ENCODE measurements at regions not wholly inside any gene's neighbourhood (a gene's known extent, or its start where the extent isn't known, plus 50 kb on each side); places are given as distances from the start of the nearest gene placed in this dataset.
"Not testable (repeated sequence)": the region's sequence is repeated elsewhere in the genome, so short reads cannot be mapped to it uniquely, and the experiment has no call there.

- DNase-seq (ENCODE audit: low read depth): no peak
Measured at GRCh38 chr7:124247691-124248090, 214.8 kb upstream of the TMEM229A start.

- DNase-seq (ENCODE audit: low read depth): no peak
Measured at GRCh38 chr7:124246262-124246863, 213.5 kb upstream of the TMEM229A start.

- not testable (repeated sequence) for DNase-seq (ENCODE audit: low read depth)
Measured at GRCh38 chr7:124244469-124244868, 211.6 kb upstream of the TMEM229A start.

GRCh38 chr7:124219681-124220080 lies 186.8 kb upstream of the TMEM229A start:
- no peak for DNase-seq (ENCODE audit: low read depth)

GRCh38 chr7:124208642-124209041 lies 175.8 kb upstream of the TMEM229A start:
- no peak for DNase-seq (ENCODE audit: low read depth)

GRCh38 chr7:124208173-124208572 lies 175.3 kb upstream of the TMEM229A start:
- DNase-seq (ENCODE audit: low read depth): no peak

- DNase-seq (ENCODE audit: low read depth): no peak
Measured at GRCh38 chr7:124205526-124205925, 172.7 kb upstream of the TMEM229A start.

GRCh38 chr7:124202546-124202945 lies 169.7 kb upstream of the TMEM229A start:
- no peak for DNase-seq (ENCODE audit: low read depth)

GRCh38 chr7:124201768-124202349 lies 169.0 kb upstream of the TMEM229A start:
- no peak for DNase-seq (ENCODE audit: low read depth)

- no peak for DNase-seq (ENCODE audit: low read depth)
Measured at GRCh38 chr7:124196519-124196918, 163.7 kb upstream of the TMEM229A start.

- no peak for DNase-seq (ENCODE audit: low read depth)
Measured at GRCh38 chr7:124192885-124193284, 160.0 kb upstream of the TMEM229A start.

- no peak for DNase-seq (ENCODE audit: low read depth)
Measured at GRCh38 chr7:124191713-124192112, 158.8 kb upstream of the TMEM229A start.

GRCh38 chr7:124191030-124191429 lies 158.2 kb upstream of the TMEM229A start:
- no peak for DNase-seq (ENCODE audit: low read depth)

GRCh38 chr7:124188576-124188975 lies 155.7 kb upstream of the TMEM229A start:
- DNase-seq (ENCODE audit: low read depth): no peak

GRCh38 chr7:124187962-124188361 lies 155.1 kb upstream of the TMEM229A start:
- no peak for DNase-seq (ENCODE audit: low read depth)

GRCh38 chr7:124183649-124184048 lies 150.8 kb upstream of the TMEM229A start:
- DNase-seq (ENCODE audit: low read depth): no peak

GRCh38 chr7:124179641-124180040 lies 146.8 kb upstream of the TMEM229A start:
- no peak for DNase-seq (ENCODE audit: low read depth)

- DNase-seq (ENCODE audit: low read depth): no peak
Measured at GRCh38 chr7:124177891-124178290, 145.0 kb upstream of the TMEM229A start.

- DNase-seq (ENCODE audit: low read depth): not testable (repeated sequence)
Measured at GRCh38 chr7:124171812-124172211, 138.9 kb upstream of the TMEM229A start.

- no peak for DNase-seq (ENCODE audit: low read depth)
Measured at GRCh38 chr7:124171068-124171467, 138.2 kb upstream of the TMEM229A start.

- DNase-seq (ENCODE audit: low read depth): no peak
Measured at GRCh38 chr7:124168616-124169015, 135.7 kb upstream of the TMEM229A start.

GRCh38 chr7:124162667-124163066 lies 129.8 kb upstream of the TMEM229A start:
- DNase-seq (ENCODE audit: low read depth): no peak

GRCh38 chr7:124155432-124156022 lies 122.7 kb upstream of the TMEM229A start:
- no peak for DNase-seq (ENCODE audit: low read depth)

All from CMK (cell line).